Breast epithelium (tissue), 3 donors: ENCODE measurements at regions not wholly inside any gene's neighbourhood (a gene's known extent, or its start where the extent isn't known, plus 50 kb on each side); places are given as distances from the start of the nearest gene placed in this dataset.

Source experiments
- CTCF ChIP-seq, 3 donors: fragments of 450-650 bp; IDR thresholded peaks; one replicate each; pipeline ENCODE4 v1.5.1; 2016 to 2017; ENCODE audit warnings: antibody characterized with exemption in 3 of 3, mild to moderate bottlenecking in 3 of 3, moderate library complexity in 3 of 3
- POLR2AphosphoS5 ChIP-seq, 3 donors: sonication (generic); formaldehyde crosslinking; IDR thresholded peaks; one replicate each; pipeline ENCODE4 v1.6.1; 2017; ENCODE audit warnings: antibody characterized with exemption in 3 of 3

GRCh38 chr2:67985586-67985985 is 77.2 kb downstream of the C1D start:
- TF ChIP-seq CTCF (IDR thresholded peaks at IDR 0.05) (no peak), POLR2AphosphoS5 (IDR thresholded peaks at IDR 0.05) (no peak)
